LNCaP clone FGC (cell line): ENCODE measurements at regions not wholly inside any gene's neighbourhood (a gene's known extent, or its start where the extent isn't known, plus 50 kb on each side); places are given as distances from the start of the nearest gene placed in this dataset.

Experiments
- DNase-seq: peaks from one replicate; pipeline ENCODE4 v3.0.0-alpha.2; 2011; ENCODE audit warnings: low read depth
- H3K4me3 ChIP-seq: 2 replicates; pipeline ENCODE4 v1.5.1; 2011; ENCODE audit warnings: mild to moderate bottlenecking, low read depth, low read length, control low read depth
- TF ChIP-seq, protein P1 (sequence below): IDR thresholded peaks from 2 replicates; pipeline ENCODE4 v1.5.1; 2012; ENCODE audit warnings: mild to moderate bottlenecking; ENCODE audit not compliant: control insufficient read depth, insufficient read depth; ENCODE audit errors: extremely low read depth

DNA sequence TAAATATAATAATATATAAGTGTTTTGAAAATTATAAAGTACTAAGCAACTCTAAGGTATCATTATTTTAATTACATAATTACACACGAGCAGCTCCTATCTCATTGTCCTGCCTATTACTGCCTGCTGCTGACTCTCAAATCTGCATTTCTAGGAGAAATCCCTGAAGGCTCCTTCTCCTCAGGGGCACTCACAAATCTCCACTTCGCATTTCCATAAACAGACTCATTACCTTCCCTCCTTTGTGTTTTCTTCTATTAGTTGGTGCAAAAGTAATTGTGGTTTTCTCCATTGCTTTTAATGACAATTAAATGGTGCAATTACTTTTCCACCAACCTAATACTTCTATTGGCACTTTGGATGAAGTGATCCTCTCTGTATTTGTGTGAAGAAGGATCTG lies 135.0 kb upstream of the HNMT start:
- TF ChIP-seq, protein P1, sequence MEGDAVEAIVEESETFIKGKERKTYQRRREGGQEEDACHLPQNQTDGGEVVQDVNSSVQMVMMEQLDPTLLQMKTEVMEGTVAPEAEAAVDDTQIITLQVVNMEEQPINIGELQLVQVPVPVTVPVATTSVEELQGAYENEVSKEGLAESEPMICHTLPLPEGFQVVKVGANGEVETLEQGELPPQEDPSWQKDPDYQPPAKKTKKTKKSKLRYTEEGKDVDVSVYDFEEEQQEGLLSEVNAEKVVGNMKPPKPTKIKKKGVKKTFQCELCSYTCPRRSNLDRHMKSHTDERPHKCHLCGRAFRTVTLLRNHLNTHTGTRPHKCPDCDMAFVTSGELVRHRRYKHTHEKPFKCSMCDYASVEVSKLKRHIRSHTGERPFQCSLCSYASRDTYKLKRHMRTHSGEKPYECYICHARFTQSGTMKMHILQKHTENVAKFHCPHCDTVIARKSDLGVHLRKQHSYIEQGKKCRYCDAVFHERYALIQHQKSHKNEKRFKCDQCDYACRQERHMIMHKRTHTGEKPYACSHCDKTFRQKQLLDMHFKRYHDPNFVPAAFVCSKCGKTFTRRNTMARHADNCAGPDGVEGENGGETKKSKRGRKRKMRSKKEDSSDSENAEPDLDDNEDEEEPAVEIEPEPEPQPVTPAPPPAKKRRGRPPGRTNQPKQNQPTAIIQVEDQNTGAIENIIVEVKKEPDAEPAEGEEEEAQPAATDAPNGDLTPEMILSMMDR = no peak
- H3K4me3 ChIP-seq = no peak overlapping the region
- DNase-seq = no peak

DNA sequence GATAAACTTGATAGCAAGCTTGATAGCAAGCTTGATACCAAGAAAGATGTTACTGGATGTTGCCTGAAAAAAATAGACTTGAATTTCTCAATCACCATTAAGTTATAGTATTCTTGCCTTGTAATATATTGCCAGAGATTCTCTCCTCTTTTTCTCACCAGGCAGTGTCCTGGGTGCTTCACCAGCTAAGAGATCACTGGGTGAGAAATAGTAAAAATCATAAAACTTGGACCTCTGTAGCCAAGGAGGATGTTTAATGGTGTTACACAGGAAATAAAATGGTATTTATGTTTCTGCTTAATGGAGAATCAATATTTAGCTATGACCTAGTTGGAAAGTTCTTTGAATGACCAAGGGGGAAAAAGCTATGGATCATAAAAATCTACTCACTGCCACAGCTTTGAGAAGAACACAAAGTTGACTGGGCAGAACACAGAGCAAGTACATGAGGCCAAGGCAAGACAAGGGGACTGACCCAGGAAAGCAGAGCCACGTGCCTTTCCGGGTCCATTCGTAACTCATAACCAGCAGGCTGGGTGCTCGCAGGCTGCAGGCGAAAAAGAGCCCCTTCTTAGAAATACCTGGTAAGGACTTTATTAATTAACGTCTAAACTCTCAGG lies 129.4 kb upstream of the HNMT start:
- TF ChIP-seq, protein P1 = no peak
- H3K4me3 ChIP-seq = no peak overlapping the region
- no peak for DNase-seq

DNA sequence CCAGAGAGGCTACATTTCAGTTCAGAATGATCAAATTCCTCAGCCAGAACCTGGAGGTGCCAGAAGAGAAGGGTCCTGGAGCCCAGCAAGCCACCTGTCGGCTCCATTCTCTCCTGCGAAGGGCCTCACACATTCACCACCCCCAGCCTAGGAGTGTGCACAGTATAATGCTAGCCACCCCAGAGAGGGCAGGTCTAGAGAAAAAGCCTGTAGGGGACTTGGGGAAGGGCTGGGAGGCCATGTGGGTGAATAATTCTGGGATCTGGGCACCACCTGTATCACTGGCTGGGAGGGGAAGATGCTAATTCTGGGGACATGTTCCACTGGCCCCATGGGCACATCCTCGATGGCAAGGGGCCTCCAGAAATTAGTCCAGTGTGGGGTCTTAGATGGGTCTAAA lies 127.6 kb upstream of the HNMT start:
- TF ChIP-seq, protein P1 = no peak
- DNase-seq = no peak

DNA sequence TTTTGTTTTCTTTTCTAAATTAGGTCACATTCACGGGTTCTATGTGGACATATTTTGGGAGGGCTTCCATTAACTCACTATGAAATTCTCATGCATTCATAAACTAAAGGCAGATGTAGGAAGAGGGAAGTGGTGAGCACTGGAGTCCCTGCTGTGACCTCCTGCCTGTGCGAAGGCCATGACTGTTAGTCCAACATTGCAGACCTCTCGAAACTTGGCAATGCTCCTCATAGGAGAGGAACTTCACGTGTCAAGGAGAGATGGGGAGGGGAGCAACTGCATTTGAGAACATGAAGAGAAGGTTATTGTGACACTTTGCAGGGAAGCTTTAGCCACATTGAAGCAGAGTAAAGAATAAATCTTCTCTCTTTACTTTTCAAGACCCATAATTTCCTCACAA lies 126.4 kb upstream of the HNMT start:
- TF ChIP-seq, protein P1 = no peak
- DNase-seq = no peak
- no peak overlapping the region for H3K4me3 ChIP-seq

More for the DNA sequence above, 127.6 kb upstream of the HNMT start:
- H3K4me3 ChIP-seq = no peak overlapping the region

DNA sequence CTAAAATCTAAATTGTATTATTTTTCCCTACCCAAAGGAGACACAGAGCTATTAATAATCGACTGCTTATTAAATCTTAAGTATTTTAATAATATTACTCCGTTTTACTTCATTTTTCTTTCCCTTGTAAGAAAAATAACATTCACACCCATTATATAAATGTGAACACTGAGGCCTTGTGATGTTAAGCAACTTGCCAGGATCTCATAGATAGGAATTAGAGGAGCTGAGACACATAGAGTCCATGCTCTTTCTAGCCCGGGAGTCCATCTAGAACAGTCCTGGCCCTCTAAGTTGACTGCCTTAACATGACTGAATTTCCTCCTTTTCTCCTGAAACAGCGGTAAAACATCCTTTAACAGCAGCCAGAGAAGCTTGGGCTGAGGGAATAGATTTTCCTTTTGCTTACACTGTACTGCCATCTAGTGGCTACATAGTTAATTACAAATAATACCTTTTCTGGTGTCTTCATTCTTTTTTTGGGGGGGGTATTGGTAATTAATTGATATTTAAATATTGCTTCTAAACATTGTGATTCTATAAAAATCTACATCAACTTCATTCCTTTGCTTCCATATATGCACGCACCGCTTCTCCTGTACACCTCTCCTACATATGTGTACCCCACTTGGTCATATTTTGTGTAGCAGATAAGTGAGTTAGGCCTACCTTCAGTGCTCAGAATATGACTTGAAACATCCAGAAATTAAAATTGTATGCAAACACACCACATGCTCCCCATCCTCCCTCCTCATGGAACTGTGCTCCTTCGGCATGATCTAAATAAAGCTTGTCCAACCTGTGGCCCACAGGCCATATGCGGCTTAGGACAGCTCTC lies 125.8 kb upstream of the HNMT start:
- no peak for DNase-seq
- TF ChIP-seq, protein P1 = peak; percentile 44; the same call in 1 of the 2 replicates
- no peak overlapping the region for H3K4me3 ChIP-seq

DNA sequence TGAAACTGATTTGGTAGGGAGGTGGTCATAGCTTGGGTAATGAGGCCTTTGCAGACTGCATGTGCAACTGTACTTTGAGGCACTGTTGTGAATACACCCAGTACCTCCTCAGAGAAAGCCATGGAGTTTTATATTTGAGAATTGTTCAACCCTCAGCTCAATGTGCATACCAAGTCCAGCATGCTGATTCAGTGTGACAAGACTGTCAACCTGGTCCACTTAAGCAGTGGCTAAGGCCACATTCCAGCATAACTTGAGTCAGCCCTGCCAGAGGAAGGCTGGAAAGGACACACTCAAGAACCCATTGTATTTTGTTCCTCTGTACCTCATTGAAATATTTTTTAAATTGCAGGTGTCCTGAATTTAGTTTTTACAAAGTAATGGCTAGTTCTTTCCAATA lies 121.8 kb upstream of the HNMT start:
- DNase-seq = no peak

More for the DNA sequence above, 121.8 kb upstream of the HNMT start:
- TF ChIP-seq, protein P1 = no peak
- H3K4me3 ChIP-seq = no peak overlapping the region
